Neural cell (in vitro differentiated cells): ENCODE measurements at regions not wholly inside any gene's neighbourhood (a gene's known extent, or its start where the extent isn't known, plus 50 kb on each side); places are given as distances from the start of the nearest gene placed in this dataset.

Source experiments
- CTCF ChIP-seq: fragments of 450-650 bp; IDR thresholded peaks from 2 replicates; pipeline ENCODE4 v1.5.1; 2014; ENCODE audit warnings: antibody characterized with exemption, mild to moderate bottlenecking, moderate library complexity; ENCODE audit not compliant: poor library complexity, severe bottlenecking
- EP300 ChIP-seq: fragments of 450-650 bp; conservative IDR thresholded peaks from 2 replicates; pipeline ENCODE4 v1.6.1; 2014; ENCODE audit warnings: antibody characterized with exemption, mild to moderate bottlenecking, moderate library complexity; ENCODE audit not compliant: poor library complexity, severe bottlenecking
- EZH2 ChIP-seq: fragments of 200-600, 300-800 bp; shearing (Covaris generic), sonication (generic); IDR thresholded peaks from 2 replicates; pipeline ENCODE4 v1.6.1; 2014; ENCODE audit warnings: antibody characterized with exemption, low read length, borderline replicate concordance, mild to moderate bottlenecking; ENCODE audit not compliant: insufficient read depth, poor library complexity, severe bottlenecking
- MXI1 ChIP-seq: fragments of 450-650 bp; conservative IDR thresholded peaks from 2 replicates; pipeline ENCODE4 v1.6.1; 2014; ENCODE audit warnings: antibody characterized with exemption, mild to moderate bottlenecking; ENCODE audit not compliant: poor library complexity, severe bottlenecking
- POLR2AphosphoS5 ChIP-seq: IDR thresholded peaks from 2 replicates; pipeline ENCODE4 v1.6.1; 2012
- RAD21 ChIP-seq: fragments of 450-650 bp; conservative IDR thresholded peaks from 2 replicates; pipeline ENCODE4 v1.6.1; 2014; ENCODE audit warnings: antibody characterized with exemption, mild to moderate bottlenecking, moderate library complexity
- REST ChIP-seq: IDR thresholded peaks from 2 replicates; pipeline ENCODE4 v1.6.1; 2012; ENCODE audit warnings: borderline replicate concordance
- SMC3 ChIP-seq: fragments of 450-650 bp; conservative IDR thresholded peaks from 2 replicates; pipeline ENCODE4 v1.6.1; 2014; ENCODE audit warnings: antibody characterized with exemption, mild to moderate bottlenecking, moderate library complexity; ENCODE audit not compliant: poor library complexity

- TF ChIP-seq EP300, result no peak
- no peak for TF ChIP-seq CTCF
- TF ChIP-seq RAD21, result no peak
- no peak for TF ChIP-seq POLR2AphosphoS5
- TF ChIP-seq REST, result no peak
- TF ChIP-seq MXI1, result no peak
- TF ChIP-seq EZH2, result no peak
- no peak for TF ChIP-seq SMC3
Measured at GRCh38 chr15:46543626-46544025, 908.8 kb downstream of the SQOR start.
